ENCODE measurements at regions not wholly inside any gene's neighbourhood (a gene's known extent, or its start where the extent isn't known, plus 50 kb on each side); places are given as distances from the start of the nearest gene placed in this dataset.

DNA sequence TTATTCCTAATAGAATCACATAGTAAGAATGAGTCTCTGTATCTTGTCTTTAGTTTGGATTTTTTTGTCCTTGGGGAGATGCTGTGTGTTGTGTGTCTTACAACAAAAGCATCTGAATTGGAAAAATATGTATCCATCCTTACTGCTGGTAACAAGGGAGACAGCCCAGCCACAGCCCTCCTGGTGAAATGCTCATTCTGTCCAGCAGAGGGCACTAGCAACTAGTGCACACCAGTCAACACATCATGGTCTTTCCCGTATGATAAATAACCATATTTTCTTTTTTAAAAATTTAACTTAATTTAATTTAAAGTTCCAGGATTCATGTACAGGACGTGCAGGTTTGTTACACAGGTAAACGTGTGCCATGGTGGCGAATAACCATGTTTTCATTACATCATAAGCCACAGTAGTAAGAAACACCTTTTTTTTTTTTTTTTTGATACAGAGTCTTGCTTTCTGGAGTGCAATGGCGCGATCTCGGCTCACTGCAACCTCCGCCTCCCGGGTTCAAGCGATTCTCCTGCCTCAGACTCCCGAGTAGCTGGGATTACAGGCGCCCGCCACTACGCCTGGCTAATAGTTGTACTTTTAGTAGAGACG is 245.1 kb downstream of the PTBP2 start:
- TF ChIP-seq, protein P1, sequence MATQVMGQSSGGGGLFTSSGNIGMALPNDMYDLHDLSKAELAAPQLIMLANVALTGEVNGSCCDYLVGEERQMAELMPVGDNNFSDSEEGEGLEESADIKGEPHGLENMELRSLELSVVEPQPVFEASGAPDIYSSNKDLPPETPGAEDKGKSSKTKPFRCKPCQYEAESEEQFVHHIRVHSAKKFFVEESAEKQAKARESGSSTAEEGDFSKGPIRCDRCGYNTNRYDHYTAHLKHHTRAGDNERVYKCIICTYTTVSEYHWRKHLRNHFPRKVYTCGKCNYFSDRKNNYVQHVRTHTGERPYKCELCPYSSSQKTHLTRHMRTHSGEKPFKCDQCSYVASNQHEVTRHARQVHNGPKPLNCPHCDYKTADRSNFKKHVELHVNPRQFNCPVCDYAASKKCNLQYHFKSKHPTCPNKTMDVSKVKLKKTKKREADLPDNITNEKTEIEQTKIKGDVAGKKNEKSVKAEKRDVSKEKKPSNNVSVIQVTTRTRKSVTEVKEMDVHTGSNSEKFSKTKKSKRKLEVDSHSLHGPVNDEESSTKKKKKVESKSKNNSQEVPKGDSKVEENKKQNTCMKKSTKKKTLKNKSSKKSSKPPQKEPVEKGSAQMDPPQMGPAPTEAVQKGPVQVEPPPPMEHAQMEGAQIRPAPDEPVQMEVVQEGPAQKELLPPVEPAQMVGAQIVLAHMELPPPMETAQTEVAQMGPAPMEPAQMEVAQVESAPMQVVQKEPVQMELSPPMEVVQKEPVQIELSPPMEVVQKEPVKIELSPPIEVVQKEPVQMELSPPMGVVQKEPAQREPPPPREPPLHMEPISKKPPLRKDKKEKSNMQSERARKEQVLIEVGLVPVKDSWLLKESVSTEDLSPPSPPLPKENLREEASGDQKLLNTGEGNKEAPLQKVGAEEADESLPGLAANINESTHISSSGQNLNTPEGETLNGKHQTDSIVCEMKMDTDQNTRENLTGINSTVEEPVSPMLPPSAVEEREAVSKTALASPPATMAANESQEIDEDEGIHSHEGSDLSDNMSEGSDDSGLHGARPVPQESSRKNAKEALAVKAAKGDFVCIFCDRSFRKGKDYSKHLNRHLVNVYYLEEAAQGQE (IDR thresholded peaks at IDR 0.05; ENCODE audit: low read depth), result no peak
- TF ChIP-seq, protein P2, sequence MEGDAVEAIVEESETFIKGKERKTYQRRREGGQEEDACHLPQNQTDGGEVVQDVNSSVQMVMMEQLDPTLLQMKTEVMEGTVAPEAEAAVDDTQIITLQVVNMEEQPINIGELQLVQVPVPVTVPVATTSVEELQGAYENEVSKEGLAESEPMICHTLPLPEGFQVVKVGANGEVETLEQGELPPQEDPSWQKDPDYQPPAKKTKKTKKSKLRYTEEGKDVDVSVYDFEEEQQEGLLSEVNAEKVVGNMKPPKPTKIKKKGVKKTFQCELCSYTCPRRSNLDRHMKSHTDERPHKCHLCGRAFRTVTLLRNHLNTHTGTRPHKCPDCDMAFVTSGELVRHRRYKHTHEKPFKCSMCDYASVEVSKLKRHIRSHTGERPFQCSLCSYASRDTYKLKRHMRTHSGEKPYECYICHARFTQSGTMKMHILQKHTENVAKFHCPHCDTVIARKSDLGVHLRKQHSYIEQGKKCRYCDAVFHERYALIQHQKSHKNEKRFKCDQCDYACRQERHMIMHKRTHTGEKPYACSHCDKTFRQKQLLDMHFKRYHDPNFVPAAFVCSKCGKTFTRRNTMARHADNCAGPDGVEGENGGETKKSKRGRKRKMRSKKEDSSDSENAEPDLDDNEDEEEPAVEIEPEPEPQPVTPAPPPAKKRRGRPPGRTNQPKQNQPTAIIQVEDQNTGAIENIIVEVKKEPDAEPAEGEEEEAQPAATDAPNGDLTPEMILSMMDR (IDR thresholded peaks at IDR 0.05 in 2 of 3, conservative IDR thresholded peaks at IDR 0.05 in 1 of 3; ENCODE audit: borderline replicate concordance in 1 of 3, insufficient read depth in 1 of 3, low read depth in 2 of 3, low read length in 2 of 3), result peak; percentile 40 to 90 (median 72); a peak in 5 of 6 replicates
- TF ChIP-seq RAD21 (IDR thresholded peaks at IDR 0.05; ENCODE audit: low read depth), result peak; percentile 73
- TF ChIP-seq POLR2A (IDR thresholded peaks at IDR 0.05; ENCODE audit: borderline replicate concordance, extremely low read depth, insufficient read depth, insufficient read length), result no peak
- no peak for TF ChIP-seq CEBPB (IDR thresholded peaks at IDR 0.05; ENCODE audit: low read depth)
- TF ChIP-seq EZH2 (IDR thresholded peaks at IDR 0.05), result no peak

Data from HCT116 (cell line).